ENCODE measurements at regions not wholly inside any gene's neighbourhood (a gene's known extent, or its start where the extent isn't known, plus 50 kb on each side); places are given as distances from the start of the nearest gene placed in this dataset.
A peak's percentile ranks its signal among the peaks of the same experiment; 100 is the strongest.
"Not testable (repeated sequence)": the region's sequence is repeated elsewhere in the genome, so short reads cannot be mapped to it uniquely, and the experiment has no call there.

- DNase-seq (ENCODE audit: low read depth, low spot score) = no peak
- no peak overlapping the region for H3K4me3 ChIP-seq (ENCODE audit: insufficient read length, low read depth)
- TF ChIP-seq YY1 (IDR thresholded peaks at IDR 0.05; ENCODE audit: insufficient read depth, insufficient read length) = no peak
- no peak for TF ChIP-seq ZNF274 (IDR thresholded peaks at IDR 0.05; ENCODE audit: low read depth, low read length)
- no peaks in the 10 kb centered on the region for H3K4me1 ChIP-seq (ENCODE audit: insufficient read depth, insufficient read length)
- H3K36me3 ChIP-seq (ENCODE audit: insufficient read depth, insufficient read length, low read length) = no peaks in the 10 kb centered on the region
- no peak overlapping the region for H3K9ac ChIP-seq (ENCODE audit: insufficient read length, low read depth)
- peaks cover 24% of the 10 kb centered on the region; the same call in 1 of the 2 replicates for H3K9me3 ChIP-seq (ENCODE audit: insufficient read depth, low read length)
- H3K27me3 ChIP-seq (ENCODE audit: insufficient read depth, insufficient read length) = no peaks in the 10 kb centered on the region
Measured at GRCh38 chr3:137583256-137583655, 180.9 kb upstream of the SOX14 start.

DNA sequence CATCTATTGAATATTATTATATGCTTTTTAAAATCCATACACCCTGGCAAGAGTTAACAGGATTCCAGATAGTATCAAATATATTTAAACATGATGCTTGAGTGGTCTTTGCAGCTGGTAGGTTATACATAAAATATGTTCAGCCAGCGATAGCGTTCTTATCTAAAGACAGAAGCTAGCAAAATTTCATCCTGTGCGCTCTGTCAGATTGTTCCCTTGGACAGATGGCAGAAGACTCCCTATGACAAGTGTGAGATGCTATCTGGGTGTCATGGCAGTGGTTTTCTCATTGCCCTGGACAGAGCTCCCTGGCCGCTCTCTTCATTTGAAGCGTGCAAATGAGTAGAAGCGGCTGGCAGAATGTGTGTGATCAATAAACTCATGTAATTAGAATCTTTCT lies 175.2 kb upstream of the SOX14 start:
- Histone ChIP-seq H3K36me3 (ENCODE audit: insufficient read depth, insufficient read length, low read length) (no peaks in the 10 kb centered on the region), H3K27me3 (ENCODE audit: insufficient read depth, insufficient read length) (no peaks in the 10 kb centered on the region), H3K4me1 (ENCODE audit: insufficient read depth, insufficient read length) (no peaks in the 10 kb centered on the region), H3K4me3 (ENCODE audit: insufficient read length, low read depth) (no peak overlapping the region), H3K9me3 (ENCODE audit: insufficient read depth, low read length) (peaks cover 23% of the 10 kb centered on the region; the same call in 1 of the 2 replicates), H3K9ac (ENCODE audit: insufficient read length, low read depth) (no peak overlapping the region)
- no peak for DNase-seq (ENCODE audit: low read depth, low spot score)
- TF ChIP-seq SUZ12 (IDR thresholded peaks at IDR 0.05; ENCODE audit: extremely low read depth, insufficient read depth, insufficient read length) (no peak), YY1 (IDR thresholded peaks at IDR 0.05; ENCODE audit: insufficient read depth, insufficient read length) (no peak), ZNF274 (IDR thresholded peaks at IDR 0.05; ENCODE audit: low read depth, low read length) (no peak)

DNA sequence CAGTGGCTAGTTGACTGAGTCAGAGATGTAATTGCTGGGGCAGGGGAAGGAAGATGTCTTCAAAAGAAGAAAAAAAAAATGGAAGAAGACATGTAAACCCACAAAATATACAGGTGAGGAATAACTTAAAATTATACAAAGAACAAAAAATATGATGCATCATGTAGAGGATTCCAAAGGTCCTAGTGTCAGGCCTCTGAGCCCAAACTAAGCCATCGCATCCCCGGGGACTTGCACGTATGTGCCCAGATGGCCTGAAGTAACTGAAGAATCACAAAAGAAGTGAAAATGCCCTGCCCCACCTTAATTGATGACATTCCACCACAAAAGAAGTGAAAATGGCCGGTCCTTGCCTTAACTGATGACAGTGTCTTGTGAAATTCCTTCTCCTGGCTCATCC lies 168.7 kb upstream of the SOX14 start:
- H3K4me3 ChIP-seq (ENCODE audit: insufficient read length, low read depth); DNase-seq (ENCODE audit: low read depth, low spot score); H3K36me3 ChIP-seq (ENCODE audit: insufficient read depth, insufficient read length, low read length); H3K27me3 ChIP-seq (ENCODE audit: insufficient read depth, insufficient read length); H3K4me1 ChIP-seq (ENCODE audit: insufficient read depth, insufficient read length); H3K9ac ChIP-seq (ENCODE audit: insufficient read length, low read depth): not testable (repeated sequence)
- peaks cover 16% of the 10 kb centered on the region for H3K9me3 ChIP-seq (ENCODE audit: insufficient read depth, low read length)

DNA sequence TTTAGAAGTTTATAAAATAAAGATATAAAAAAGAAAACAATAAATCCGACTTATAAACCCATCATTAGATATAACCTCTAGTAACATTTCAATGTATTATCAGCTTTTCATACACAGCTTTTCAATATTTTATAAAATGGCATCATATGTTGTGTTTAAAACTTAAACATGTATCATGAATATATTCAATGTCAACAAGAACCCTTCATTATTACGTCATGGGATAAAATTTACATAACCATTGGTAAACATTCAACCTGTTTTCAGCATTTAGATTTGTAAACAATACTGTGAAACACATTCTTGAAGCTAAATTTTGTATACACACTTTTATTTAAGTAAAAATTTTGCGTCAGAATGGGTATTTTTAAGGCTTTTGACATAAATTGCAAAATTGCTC lies 153.4 kb upstream of the SOX14 start:
- Histone ChIP-seq H3K4me3 (ENCODE audit: insufficient read length, low read depth) (no peak overlapping the region), H3K9ac (ENCODE audit: insufficient read length, low read depth) (no peak overlapping the region), H3K9me3 (ENCODE audit: insufficient read depth, low read length) (no peaks in the 10 kb centered on the region), H3K36me3 (ENCODE audit: insufficient read depth, insufficient read length, low read length) (no peaks in the 10 kb centered on the region), H3K4me1 (ENCODE audit: insufficient read depth, insufficient read length) (peaks cover 3% of the 10 kb centered on the region), H3K27me3 (ENCODE audit: insufficient read depth, insufficient read length) (no peaks in the 10 kb centered on the region)
- DNase-seq (ENCODE audit: low read depth, low spot score) = no peak
- TF ChIP-seq YY1 (IDR thresholded peaks at IDR 0.05; ENCODE audit: insufficient read depth, insufficient read length) (no peak), ZNF274 (IDR thresholded peaks at IDR 0.05; ENCODE audit: low read depth, low read length) (no peak), SUZ12 (IDR thresholded peaks at IDR 0.05; ENCODE audit: extremely low read depth, insufficient read depth, insufficient read length) (no peak)

DNA sequence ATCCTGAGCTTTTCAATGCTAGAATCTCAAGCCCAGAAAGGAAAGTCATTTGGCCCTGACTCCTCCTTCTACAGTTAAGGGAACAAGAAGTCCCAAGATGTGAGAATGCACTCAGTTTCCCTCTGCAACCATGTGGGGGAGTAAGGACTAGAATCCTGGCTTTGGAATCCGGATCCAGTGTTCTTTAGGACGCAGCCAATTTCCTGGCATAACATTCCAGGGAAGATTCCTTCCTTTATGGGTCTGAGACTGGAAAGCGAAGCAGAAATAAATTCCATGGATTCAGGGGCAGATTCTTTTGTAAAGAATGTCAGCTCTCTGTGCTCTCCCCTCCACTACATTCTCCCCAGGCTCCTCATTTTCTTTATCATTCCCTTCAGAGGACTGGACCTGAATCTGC lies 151.8 kb upstream of the SOX14 start:
- TF ChIP-seq ZNF274 (IDR thresholded peaks at IDR 0.05; ENCODE audit: low read depth, low read length) = no peak
- no peak for TF ChIP-seq YY1 (IDR thresholded peaks at IDR 0.05; ENCODE audit: insufficient read depth, insufficient read length)
- no peak for TF ChIP-seq SUZ12 (IDR thresholded peaks at IDR 0.05; ENCODE audit: extremely low read depth, insufficient read depth, insufficient read length)
- peak; percentile 67 for DNase-seq (ENCODE audit: low read depth, low spot score)
- Histone ChIP-seq H3K36me3 (ENCODE audit: insufficient read depth, insufficient read length, low read length) (no peaks in the 10 kb centered on the region), H3K9ac (ENCODE audit: insufficient read length, low read depth) (no peak overlapping the region), H3K9me3 (ENCODE audit: insufficient read depth, low read length) (no peaks in the 10 kb centered on the region), H3K27me3 (ENCODE audit: insufficient read depth, insufficient read length) (no peaks in the 10 kb centered on the region), H3K4me3 (ENCODE audit: insufficient read length, low read depth) (no peak overlapping the region), H3K4me1 (ENCODE audit: insufficient read depth, insufficient read length) (peaks cover 3% of the 10 kb centered on the region)

DNA sequence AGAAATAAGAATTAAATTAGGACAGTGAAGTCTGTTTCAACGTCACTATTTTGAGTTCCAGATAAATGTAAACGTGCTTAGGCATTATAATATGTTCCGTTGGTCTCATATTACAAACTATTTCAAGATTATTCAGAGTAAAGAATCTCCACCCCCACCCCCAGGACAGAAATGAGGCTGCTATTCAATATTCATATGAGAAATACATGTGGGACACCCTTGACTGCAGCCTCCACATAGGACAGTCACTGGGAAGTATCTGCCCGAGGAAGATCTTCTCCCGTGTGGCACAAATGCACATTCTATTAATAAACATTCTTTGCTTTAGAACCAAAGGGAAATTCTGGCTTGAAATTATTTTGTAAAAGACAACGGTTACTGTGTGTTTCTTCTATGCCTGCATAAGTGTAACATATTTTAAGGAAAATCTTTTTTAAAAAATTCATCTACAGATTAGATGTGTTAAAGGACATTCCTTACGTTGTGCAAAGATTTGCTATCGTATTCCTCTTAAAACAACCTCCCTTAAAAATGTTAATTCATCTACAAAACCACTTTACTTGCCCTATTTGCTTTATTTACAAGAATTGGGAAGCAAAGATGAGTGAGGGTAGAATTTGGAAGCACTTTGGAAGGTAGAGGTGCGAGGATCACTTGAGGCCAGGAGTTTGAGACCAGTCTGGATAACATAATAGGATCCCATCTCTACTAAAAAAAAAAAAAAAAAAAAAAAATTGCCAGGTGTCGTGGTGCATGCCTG lies 148.3 kb upstream of the SOX14 start:
- no peak for DNase-seq (ENCODE audit: low read depth, low spot score)
- no peak overlapping the region for H3K9ac ChIP-seq (ENCODE audit: insufficient read length, low read depth)
- peaks cover 3% of the 10 kb centered on the region for H3K4me1 ChIP-seq (ENCODE audit: insufficient read depth, insufficient read length)
- no peaks in the 10 kb centered on the region for H3K36me3 ChIP-seq (ENCODE audit: insufficient read depth, insufficient read length, low read length)
- TF ChIP-seq SUZ12 (IDR thresholded peaks at IDR 0.05; ENCODE audit: extremely low read depth, insufficient read depth, insufficient read length) (no peak), YY1 (IDR thresholded peaks at IDR 0.05; ENCODE audit: insufficient read depth, insufficient read length) (no peak), ZNF274 (IDR thresholded peaks at IDR 0.05; ENCODE audit: low read depth, low read length) (no peak)
- H3K4me3 ChIP-seq (ENCODE audit: insufficient read length, low read depth) = no peak overlapping the region
- H3K9me3 ChIP-seq (ENCODE audit: insufficient read depth, low read length) = no peaks in the 10 kb centered on the region; the same call in 1 of the 2 replicates
- H3K27me3 ChIP-seq (ENCODE audit: insufficient read depth, insufficient read length) = no peaks in the 10 kb centered on the region

- no peak for TF ChIP-seq YY1 (IDR thresholded peaks at IDR 0.05; ENCODE audit: insufficient read depth, insufficient read length)
- no peak for TF ChIP-seq ZNF274 (IDR thresholded peaks at IDR 0.05; ENCODE audit: low read depth, low read length)
- no peak for TF ChIP-seq SUZ12 (IDR thresholded peaks at IDR 0.05; ENCODE audit: extremely low read depth, insufficient read depth, insufficient read length)
- no peaks in the 10 kb centered on the region for H3K36me3 ChIP-seq (ENCODE audit: insufficient read depth, insufficient read length, low read length)
- no peak overlapping the region for H3K4me3 ChIP-seq (ENCODE audit: insufficient read length, low read depth)
- peaks cover 6% of the 10 kb centered on the region for H3K27me3 ChIP-seq (ENCODE audit: insufficient read depth, insufficient read length)
- H3K4me1 ChIP-seq (ENCODE audit: insufficient read depth, insufficient read length) = peaks cover 4% of the 10 kb centered on the region
- H3K9me3 ChIP-seq (ENCODE audit: insufficient read depth, low read length) = no peaks in the 10 kb centered on the region
- DNase-seq (ENCODE audit: low read depth, low spot score) = no peak
- no peak overlapping the region for H3K9ac ChIP-seq (ENCODE audit: insufficient read length, low read depth)
Measured at GRCh38 chr3:137641879-137642704, 122.0 kb upstream of the SOX14 start.

All from NT2/D1 (cell line).